Neural progenitor cell (in vitro differentiated cells): ENCODE measurements at regions not wholly inside any gene's neighbourhood (a gene's known extent, or its start where the extent isn't known, plus 50 kb on each side); places are given as distances from the start of the nearest gene placed in this dataset.

Experiments
- CTCF ChIP-seq: fragments of 200-600 bp; sonication (generic); IDR thresholded peaks from 2 replicates; pipeline ENCODE4 v1.5.1; 2017; ENCODE audit warnings: antibody characterized with exemption, mild to moderate bottlenecking
- EZH2 ChIP-seq: fragments of 200-600 bp; sonication (generic); IDR thresholded peaks from 2 replicates; pipeline ENCODE4 v1.6.1; 2017; ENCODE audit warnings: antibody characterized with exemption, mild to moderate bottlenecking, moderate library complexity
- EZH2phosphoT487 ChIP-seq: fragments of 200-600 bp; sonication (generic); IDR thresholded peaks from 2 replicates; pipeline ENCODE4 v1.6.1; 2017; ENCODE audit warnings: antibody characterized with exemption

- TF ChIP-seq CTCF = no peak
- no peak for TF ChIP-seq EZH2
- TF ChIP-seq EZH2phosphoT487 = no peak
Measured at GRCh38 chr12:18146363-18146762, 56.4 kb upstream of the RERGL start.
